Pancreas (tissue), 10 donors: ENCODE measurements at regions not wholly inside any gene's neighbourhood (a gene's known extent, or its start where the extent isn't known, plus 50 kb on each side); places are given as distances from the start of the nearest gene placed in this dataset.

Experiments used
- ATAC-seq, 4 donors: fragments of 200-7000 bp; cut with Tn5 transposase; one replicate each; pipeline versions ENCODE4 v1.8.0 to v1.9.1; 2020; ENCODE audit warnings: mild to moderate bottlenecking in 4 of 4, moderate library complexity in 4 of 4
- DNase-seq, 6 donors: peaks; one replicate each; pipeline ENCODE4 v3.0.0-alpha.2; 2020
- FAIRE-seq: peaks from 2 replicates; lab custom pipeline; 2012; peaks lifted over from hg19 to GRCh38; lab: Jason Lieb, UNC
- H3K27ac ChIP-seq, 4 donors: fragments of 200-600 bp; sonication (generic); 1 replicate in 3 of 4; 2 replicates in 1 of 4; pipeline versions ENCODE4 v1.5.0 to v1.8.0; 2020
- H3K27me3 ChIP-seq, 4 donors: fragments of 200-600 bp; one replicate each; pipeline ENCODE4 v1.8.0; 2021
- H3K36me3 ChIP-seq, 3 donors: fragments of 200-600 bp; sonication (generic) in 1 of 3; one replicate each; pipeline versions ENCODE4 v1.5.0 to v1.8.0; 2020 to 2021
- H3K4me1 ChIP-seq, 3 donors: fragments of 200-600 bp; one replicate each; pipeline ENCODE4 v1.8.0; 2021
- H3K4me3 ChIP-seq, 4 donors: fragments of 200-600 bp; sonication (generic) in 2 of 4; one replicate each; pipeline versions ENCODE4 v1.5.0 to v1.8.0; 2020 to 2021
- H3K9me3 ChIP-seq, 4 donors: fragments of 200-600 bp; one replicate each; pipeline ENCODE4 v1.8.0; 2021
- WGBS, 2 donors: extraction: QIAGEN DNeasy Blood & Tissue Kit; methylation state at CpG; one replicate each; pipeline ENCODE4 v1.1.7; 2013; 5-methylcytosine and 5-hydroxymethylcytosine counted together
- intact Hi-C, 3 donors: fragments of 100-400 bp; cut with DNase I; formaldehyde crosslinking; loops; one replicate each; pipeline versions ENCODE4 v1.11.1 to v1.14.2; 2022
- TF ChIP-seq, protein P1 (sequence below), 4 donors: fragments of 200-600 bp; sonication (generic) in 3 of 4; IDR thresholded peaks; one replicate each; pipeline versions ENCODE4 v1.5.0 to v1.8.0; 2021; ENCODE audit warnings: antibody characterized with exemption in 4 of 4
- donor health status: healthy with polysubstance abuse.
- donor health status: DM: no; HTN: no; CAD: no; lungs with moderate emphysema.
- donor health status: DM: no; HTN: no; CAD: no.
- donor health status: control.
- donor health status: control.
- donor health status: Bipolar disorder and iron deficiency.
- donor health status: DM: yes; HTN: yes; CAD: no.
- donor health status: DM: no; HTN: no; CAD: no.
- donor health status: DM: no; HTN: no; CAD: no.
- donor health status: DM: yes; HTN: yes; CAD: no.

DNA sequence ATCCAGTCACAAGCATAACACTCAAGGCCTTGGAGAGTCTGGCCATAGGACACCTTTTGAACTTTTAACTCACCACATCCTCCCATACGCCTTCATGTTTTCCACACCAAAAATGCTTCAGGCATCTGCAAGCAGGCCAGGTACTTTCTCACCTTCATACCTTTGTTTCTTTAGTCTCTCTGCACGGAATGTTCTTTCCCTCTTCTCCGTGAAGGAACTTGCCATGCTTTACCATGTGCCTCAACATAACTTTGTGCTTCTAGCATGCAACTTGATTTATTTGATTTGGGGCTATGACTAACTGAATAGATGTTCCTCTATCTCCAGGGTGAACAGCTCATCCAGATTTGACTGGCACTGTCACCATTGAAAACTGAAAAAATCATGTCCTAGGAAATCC lies 141.7 kb upstream of the ACVR2A start:
- FAIRE-seq: no peak

DNA sequence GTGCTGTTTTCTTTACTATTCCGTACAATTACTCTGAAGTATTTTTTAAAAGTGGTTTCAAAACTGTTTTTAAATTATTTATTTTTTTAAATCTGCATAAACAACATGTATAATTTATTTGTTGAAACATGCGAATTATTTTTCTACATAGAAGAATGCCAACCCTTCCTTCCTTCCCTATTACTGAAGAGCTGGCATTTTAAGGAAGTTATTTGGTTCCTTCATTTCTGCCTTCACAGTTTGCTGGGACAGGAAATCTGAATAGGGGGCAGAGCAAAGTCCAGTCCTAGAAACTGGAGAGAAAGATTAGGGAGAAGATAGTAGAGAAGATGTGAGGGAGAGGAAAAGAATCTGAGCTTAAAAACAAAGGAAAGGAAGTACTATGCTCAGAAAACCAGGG lies 146.7 kb upstream of the ACVR2A start:
- DNase-seq (no peak), FAIRE-seq (no peak), ATAC-seq (no peak)
- intact Hi-C loops: no loop called here
- H3K27ac ChIP-seq: no peak overlapping the region
- H3K9me3 ChIP-seq: no peaks in the 10 kb centered on the region
- TF ChIP-seq, protein P1, sequence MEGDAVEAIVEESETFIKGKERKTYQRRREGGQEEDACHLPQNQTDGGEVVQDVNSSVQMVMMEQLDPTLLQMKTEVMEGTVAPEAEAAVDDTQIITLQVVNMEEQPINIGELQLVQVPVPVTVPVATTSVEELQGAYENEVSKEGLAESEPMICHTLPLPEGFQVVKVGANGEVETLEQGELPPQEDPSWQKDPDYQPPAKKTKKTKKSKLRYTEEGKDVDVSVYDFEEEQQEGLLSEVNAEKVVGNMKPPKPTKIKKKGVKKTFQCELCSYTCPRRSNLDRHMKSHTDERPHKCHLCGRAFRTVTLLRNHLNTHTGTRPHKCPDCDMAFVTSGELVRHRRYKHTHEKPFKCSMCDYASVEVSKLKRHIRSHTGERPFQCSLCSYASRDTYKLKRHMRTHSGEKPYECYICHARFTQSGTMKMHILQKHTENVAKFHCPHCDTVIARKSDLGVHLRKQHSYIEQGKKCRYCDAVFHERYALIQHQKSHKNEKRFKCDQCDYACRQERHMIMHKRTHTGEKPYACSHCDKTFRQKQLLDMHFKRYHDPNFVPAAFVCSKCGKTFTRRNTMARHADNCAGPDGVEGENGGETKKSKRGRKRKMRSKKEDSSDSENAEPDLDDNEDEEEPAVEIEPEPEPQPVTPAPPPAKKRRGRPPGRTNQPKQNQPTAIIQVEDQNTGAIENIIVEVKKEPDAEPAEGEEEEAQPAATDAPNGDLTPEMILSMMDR (IDR thresholded peaks at IDR 0.05): no peak
- H3K36me3 ChIP-seq: no peaks in the 10 kb centered on the region
- H3K4me1 ChIP-seq: no peaks in the 10 kb centered on the region
- WGBS, 2 donors: 82 to 91% methylated on average over 2 of the region's 2 CpGs
- no peaks in the 10 kb centered on the region for H3K27me3 ChIP-seq
- no peak overlapping the region for H3K4me3 ChIP-seq

More for the DNA sequence above, 141.7 kb upstream of the ACVR2A start:
- Histone ChIP-seq H3K27me3 (no peaks in the 10 kb centered on the region), H3K36me3 (no peaks in the 10 kb centered on the region), H3K9me3 (no peaks in the 10 kb centered on the region), H3K27ac (no peak overlapping the region), H3K4me3 (no peak overlapping the region), H3K4me1 (no peaks in the 10 kb centered on the region)
- ATAC-seq: no peak
- TF ChIP-seq, protein P1 (IDR thresholded peaks at IDR 0.05): no peak
- WGBS, 2 donors: 52 to 62% methylated on average over 3 of the region's 3 CpGs
- DNase-seq: no peak
- intact Hi-C loops: no loop called here

DNA sequence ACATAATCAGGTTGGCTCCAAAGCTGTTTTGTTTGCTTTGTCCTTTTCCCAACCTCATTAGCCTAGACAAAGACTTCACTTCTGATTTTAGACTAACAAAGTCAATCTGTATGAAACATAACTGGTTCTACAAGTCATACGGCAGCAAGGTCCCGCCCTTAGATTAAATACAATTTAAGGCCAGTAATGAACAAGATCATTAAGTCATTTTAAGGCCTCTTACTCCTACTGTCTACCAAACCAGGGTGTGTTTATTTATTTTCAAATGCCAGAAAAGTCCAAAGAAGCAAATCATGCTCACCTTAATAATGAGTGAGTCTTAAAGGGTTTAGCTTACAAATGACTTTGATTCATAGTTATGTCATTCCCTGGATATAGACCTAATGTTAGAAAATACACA lies 148.4 kb upstream of the ACVR2A start:
- no peaks in the 10 kb centered on the region for H3K9me3 ChIP-seq
- FAIRE-seq (no peak), DNase-seq (no peak), ATAC-seq (peak in 2 of 4 donors; percentile 23 to 35)
- H3K27me3 ChIP-seq: no peaks in the 10 kb centered on the region
- TF ChIP-seq, protein P1 (IDR thresholded peaks at IDR 0.05): no peak
- H3K4me1 ChIP-seq: no peaks in the 10 kb centered on the region
- WGBS, 2 donors: 40 to 49% methylated on average over 2 of the region's 2 CpGs
- H3K36me3 ChIP-seq: no peaks in the 10 kb centered on the region
- no peak overlapping the region for H3K4me3 ChIP-seq
- intact Hi-C loops: no loop called here
- H3K27ac ChIP-seq: no peak overlapping the region

DNA sequence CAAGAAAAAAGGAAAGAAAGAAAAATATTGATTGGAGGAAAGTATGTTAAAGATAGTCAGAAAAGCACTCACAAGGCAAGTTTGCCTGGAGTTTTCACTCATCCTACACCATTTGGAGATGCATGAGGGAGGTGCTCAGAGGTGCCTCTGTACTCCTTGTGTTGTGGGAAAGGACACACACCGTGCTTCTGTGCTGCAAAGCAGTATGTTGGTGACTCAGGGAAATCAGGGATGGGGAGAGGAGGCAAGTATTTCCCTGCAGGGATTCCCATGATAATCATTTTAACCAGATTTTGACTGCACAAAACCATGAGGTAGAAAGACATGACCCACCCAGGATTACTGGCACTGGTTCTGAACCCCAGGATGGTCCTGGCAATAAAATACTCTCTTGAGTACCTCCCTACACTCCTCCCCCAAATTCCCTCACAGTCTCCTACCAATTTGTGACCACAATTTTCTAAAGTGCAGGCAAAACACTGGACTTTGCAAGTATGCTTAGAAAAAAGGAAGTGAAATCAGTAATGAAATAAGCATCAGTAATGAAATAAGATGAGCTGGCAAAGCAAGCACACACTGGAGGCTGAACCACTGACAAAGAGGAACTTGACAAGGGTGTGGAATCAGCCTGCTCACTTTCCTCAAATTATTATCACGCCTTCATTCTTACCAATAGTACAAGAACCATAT lies 155.5 kb upstream of the ACVR2A start:
- intact Hi-C loops: no loop called here
- 65 to 67% methylated on average over 2 of the region's 2 CpGs for WGBS, 2 donors
- DNase-seq (no peak), ATAC-seq (peak in 2 of 4 donors; percentile 61 to 73), FAIRE-seq (no peak)
- Histone ChIP-seq H3K36me3 (no peaks in the 10 kb centered on the region), H3K27ac (no peak overlapping the region), H3K4me3 (no peak overlapping the region), H3K9me3 (no peaks in the 10 kb centered on the region), H3K27me3 (no peaks in the 10 kb centered on the region), H3K4me1 (no peaks in the 10 kb centered on the region)
- TF ChIP-seq, protein P1 (IDR thresholded peaks at IDR 0.05): no peak

DNA sequence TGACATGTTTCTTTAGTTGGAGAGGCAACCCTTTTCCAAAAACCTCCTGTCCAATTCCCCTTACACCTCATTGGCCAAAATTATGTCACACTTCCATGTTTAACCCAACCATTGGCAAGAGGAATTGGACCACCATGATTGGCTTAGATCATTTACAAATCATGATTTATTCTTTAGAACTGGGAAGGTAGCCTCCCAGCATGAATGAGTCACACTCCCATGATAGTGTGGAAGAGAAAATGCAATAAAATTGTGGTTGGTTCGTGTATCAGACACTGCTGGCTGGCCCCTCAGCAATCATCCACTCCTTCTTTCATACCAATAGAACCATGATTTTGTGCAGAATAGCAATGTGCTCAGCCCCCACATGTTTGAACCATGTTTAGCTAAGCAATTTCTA lies 156.6 kb upstream of the ACVR2A start:
- FAIRE-seq: no peak

More for the DNA sequence above, 156.6 kb upstream of the ACVR2A start:
- TF ChIP-seq, protein P1 (IDR thresholded peaks at IDR 0.05): no peak
- intact Hi-C loops: no loop called here
- H3K27ac ChIP-seq: no peak overlapping the region
- H3K4me3 ChIP-seq: no peak overlapping the region
- no peaks in the 10 kb centered on the region for H3K36me3 ChIP-seq
- DNase-seq (no peak), ATAC-seq (peak in 1 of 4 donors; percentile 43)
- no peaks in the 10 kb centered on the region for H3K9me3 ChIP-seq
- no peaks in the 10 kb centered on the region for H3K4me1 ChIP-seq
- H3K27me3 ChIP-seq: no peaks in the 10 kb centered on the region
- 54 to 60% methylated on average over 1 of the region's 1 CpG for WGBS, 2 donors
